ENCODE measurements at regions not wholly inside any gene's neighbourhood (a gene's known extent, or its start where the extent isn't known, plus 50 kb on each side); places are given as distances from the start of the nearest gene placed in this dataset.
A peak's percentile ranks its signal among the peaks of the same experiment; 100 is the strongest.
"Not testable (repeated sequence)": the region's sequence is repeated elsewhere in the genome, so short reads cannot be mapped to it uniquely, and the experiment has no call there.

DNA sequence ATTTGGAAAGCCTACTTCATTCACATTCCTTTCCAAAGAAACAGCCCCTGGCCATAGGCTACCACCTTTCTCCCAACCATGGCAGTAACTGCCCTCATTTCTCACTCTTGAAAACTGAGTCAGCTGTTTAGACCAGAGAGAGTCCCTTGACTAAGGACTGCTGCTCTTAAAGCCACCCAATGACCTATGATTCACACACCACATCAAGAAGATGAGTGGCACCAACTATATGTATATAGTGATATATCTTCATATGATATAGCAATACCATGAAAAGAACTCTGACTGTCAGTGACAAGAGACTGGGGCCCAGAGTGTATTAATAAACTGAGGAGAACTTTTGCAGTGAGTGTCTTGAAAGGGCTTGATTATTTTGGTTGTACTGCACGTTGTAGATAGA lies 404.5 kb upstream of the ASIC2 start:
- DNase-seq (ENCODE audit: low read depth): no peak

DNA sequence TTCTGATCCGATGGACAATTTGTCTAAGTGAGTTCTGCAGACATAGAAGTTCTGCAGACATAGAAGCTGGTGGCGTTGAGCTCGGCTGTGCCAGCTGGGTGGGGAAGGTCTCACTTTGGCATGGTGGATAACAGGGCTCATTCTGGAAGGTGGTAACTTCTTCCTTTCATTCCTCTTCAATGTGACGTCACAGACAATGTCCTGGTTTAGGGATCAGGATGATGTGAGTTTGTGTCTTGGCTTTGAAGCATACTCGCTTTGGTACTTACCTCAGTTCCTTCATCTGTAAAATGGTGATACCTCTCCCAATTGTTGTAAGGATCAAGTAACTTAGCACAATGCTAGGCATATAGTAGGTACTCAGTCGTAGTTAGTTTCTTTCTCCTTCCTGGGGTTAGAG lies 408.8 kb upstream of the ASIC2 start:
- DNase-seq (ENCODE audit: low read depth): no peak

DNA sequence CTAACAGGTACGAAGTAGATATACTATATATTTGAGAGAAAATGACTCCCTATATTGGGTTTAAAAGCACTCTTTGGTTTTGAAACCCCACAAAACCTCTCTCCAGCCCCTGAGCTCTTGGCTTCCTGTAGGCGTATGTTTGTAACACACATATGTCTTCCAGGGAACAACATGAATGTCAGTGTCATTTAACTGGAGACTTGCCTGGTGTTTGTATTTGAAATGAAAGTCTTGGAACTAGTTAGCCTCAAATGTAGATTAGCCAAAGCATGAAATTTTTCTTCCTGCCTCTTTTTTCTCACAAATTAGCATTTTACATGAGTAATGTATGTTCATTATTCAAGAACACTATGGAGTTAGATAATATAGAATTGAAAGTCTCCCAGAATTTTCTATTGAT lies 411.8 kb upstream of the ASIC2 start:
- no peak for DNase-seq (ENCODE audit: low read depth)

DNA sequence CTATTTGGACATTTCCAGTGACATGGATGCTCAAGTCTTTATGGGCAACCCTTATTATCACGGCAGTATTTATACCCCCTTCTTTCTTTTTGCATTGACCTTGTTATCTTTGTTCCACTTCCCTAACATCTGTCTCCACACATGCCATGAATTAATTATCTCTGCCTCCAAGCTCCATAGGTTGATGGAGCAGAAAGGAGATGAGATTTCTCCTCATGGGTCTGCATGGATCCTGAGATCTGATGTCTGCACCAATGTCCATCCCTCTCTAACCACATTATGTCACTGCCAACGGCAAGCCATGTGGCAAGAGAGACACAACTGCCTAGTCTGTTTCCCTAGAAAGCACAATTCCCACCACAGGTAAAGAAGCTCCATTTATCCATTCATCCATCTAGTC lies 416.8 kb upstream of the ASIC2 start:
- no peak for DNase-seq (ENCODE audit: low read depth)

DNA sequence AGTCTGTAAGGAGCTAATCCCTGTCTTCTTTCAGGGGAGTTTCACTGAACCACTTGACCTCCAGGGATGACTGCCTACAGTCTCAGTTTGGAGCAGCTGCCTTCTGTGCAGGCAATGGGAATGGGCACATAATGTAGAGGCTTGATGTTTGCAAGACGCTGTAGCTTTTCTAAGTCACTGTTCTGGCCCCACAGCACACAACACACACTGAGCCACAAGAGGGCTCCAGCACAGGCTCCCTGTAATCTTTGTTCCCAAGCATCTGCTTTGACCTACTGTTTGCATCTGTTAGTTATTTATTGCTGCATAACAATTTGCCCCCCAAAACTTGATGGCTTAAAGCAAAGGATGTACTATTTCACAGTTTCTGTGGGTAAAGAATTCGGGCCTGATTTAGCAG lies 419.0 kb upstream of the ASIC2 start:
- no peak for DNase-seq (ENCODE audit: low read depth)

GRCh38 chr17:33716957-33717356 lies 423.9 kb upstream of the ASIC2 start:
- no peak for DNase-seq (ENCODE audit: low read depth)

GRCh38 chr17:33723736-33724135 lies 430.6 kb upstream of the ASIC2 start:
- not testable (repeated sequence) for DNase-seq (ENCODE audit: low read depth)

GRCh38 chr17:33725675-33726271 lies 432.7 kb upstream of the ASIC2 start:
- no peak for DNase-seq (ENCODE audit: low read depth)

GRCh38 chr17:33730131-33730530 lies 437.0 kb upstream of the ASIC2 start:
- no peak for DNase-seq (ENCODE audit: low read depth)

DNA sequence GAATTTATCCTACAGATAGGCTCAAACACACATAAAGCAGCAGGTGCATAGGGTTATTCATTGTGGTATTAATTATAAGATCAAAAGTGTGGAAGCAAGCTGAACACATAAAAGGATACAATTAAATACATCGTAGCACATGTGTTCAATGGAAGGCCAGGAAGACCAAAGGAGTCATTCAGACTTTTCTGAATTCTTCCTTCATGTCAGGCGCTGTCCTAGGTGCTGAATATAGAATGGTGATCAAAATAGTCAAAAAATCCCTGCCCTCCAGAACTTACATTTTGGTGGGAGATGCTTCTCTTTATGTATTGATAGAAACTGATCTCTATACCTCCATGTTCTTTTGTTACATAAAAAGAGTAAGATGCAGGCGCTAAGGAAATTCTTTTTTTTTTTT lies 439.0 kb upstream of the ASIC2 start:
- no peak for DNase-seq (ENCODE audit: low read depth)

GRCh38 chr17:33739714-33740113 lies 446.6 kb upstream of the ASIC2 start:
- DNase-seq (ENCODE audit: low read depth): no peak

- DNase-seq (ENCODE audit: low read depth): no peak
Observed at GRCh38 chr17:33745047-33745760, 452.1 kb upstream of the ASIC2 start.

DNA sequence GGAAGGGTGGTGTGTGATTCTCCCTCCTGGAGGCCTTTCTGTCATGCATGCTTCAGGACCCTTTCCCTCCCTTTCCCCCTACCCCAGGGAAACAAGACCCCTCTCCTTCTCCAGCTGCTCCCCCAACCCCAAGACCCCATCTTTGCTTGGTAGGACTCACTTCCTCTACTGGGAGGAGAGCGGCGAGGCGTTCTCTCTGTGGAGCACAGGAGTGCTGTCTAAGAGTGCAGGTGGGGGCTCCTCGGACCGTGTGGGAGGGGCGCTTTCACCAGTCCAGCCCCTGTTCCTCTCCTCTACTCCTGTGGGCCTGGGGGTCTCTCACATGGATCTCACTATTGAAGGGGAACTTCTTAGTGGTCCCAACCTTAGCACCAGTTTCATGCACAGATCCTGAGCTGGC lies 456.1 kb upstream of the ASIC2 start:
- DNase-seq (ENCODE audit: low read depth): no peak

DNA sequence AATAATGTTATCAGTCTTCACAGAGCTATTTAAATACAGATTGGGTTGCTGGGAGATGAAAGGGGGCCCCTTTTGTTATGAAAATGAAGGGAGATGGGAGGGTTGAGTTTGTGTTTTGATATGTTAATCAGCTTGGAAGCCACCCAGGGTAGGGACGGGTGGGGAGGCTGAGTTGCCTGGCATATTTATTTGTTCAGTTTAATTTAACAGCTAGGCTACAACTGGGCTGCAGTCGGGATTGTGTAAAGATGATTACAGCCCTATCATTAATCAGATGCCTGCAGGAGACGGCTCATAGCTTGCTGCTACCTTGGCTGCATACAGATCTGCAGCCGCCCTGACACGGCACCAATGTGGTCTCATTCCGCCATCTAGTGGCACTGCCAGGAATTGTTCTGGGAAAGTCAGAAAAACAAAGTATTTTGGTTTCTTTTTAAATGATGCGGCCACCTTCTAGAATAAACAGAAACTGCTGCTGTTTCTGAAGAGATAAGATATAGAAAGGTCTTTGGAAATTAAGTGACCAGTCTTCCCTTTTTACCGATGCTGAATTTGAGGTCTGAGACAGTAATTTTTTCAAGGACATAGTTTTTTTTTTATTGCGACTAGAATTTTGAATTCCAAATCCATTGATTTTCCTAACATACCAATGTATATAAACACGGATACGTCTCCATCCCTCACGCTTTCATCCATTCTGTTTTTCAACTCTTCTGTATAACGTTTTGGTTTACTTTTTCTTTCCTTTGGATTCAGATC lies 458.0 kb upstream of the ASIC2 start:
- peak; percentile 38 for DNase-seq (ENCODE audit: low read depth)

GRCh38 chr17:33751702-33752065 lies 458.6 kb upstream of the ASIC2 start:
- no peak for DNase-seq (ENCODE audit: low read depth)

GRCh38 chr17:33753452-33753851 lies 460.4 kb upstream of the ASIC2 start:
- no peak for DNase-seq (ENCODE audit: low read depth)

DNA sequence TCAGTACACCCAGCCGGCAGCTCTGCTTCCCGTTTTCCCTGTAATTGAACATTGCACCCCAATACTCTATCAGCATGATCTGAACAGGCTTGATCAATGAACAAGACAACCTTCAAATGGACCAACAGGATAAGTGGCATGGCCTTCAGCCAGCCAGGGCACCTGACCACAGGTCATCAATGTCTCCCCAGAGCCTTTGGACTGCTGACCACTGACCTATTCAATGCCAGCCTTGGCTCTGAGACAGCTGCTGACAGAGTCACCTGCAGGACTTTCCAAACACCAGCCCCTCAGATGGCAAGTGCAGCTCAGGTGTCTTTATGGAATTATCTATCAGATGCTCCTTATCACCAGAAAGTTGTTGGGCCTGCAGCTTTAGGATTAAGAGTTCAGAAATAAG lies 462.9 kb upstream of the ASIC2 start:
- no peak for DNase-seq (ENCODE audit: low read depth)

DNA sequence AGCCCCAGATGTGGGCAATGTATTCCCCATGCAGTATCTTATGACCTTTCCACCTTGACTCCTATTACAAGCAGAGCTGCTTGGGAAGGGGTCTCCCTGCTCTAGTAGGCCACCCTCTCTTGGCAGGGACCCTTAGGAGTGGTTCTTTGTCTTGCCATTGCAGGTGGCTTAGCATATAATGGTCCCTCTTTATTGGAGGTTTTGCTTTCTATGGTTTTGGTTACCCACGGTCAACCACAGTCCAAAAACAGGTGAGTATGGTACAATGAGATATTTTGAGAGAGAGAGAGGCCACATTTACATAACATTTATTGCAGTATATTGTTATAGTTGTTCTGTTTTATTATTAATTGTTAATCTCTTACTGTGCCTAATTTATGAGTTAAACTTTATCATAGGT lies 472.8 kb upstream of the ASIC2 start:
- no peak for DNase-seq (ENCODE audit: low read depth)

DNA sequence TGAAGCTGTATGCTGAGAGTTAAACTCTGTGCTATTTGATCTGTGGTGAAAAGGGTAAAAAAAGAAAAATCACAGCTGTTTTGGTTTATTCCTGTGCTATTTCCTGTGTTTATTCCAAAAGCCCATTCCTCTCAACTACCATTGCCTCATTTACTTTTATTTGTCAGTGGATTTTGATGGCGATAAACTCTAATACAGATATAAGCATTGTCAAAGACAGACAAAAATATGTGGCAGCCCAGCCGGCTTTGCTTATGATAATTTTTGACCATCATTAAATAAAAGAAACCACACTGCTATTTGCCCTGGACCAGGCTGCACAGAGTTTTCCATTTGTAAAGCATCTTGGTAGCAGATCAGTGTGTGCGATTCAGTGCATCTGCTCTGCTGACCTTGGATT lies 473.6 kb upstream of the ASIC2 start:
- DNase-seq (ENCODE audit: low read depth): no peak

- DNase-seq (ENCODE audit: low read depth): no peak
Observed at GRCh38 chr17:33769066-33769465, 476.0 kb upstream of the ASIC2 start.

- no peak for DNase-seq (ENCODE audit: low read depth)
Observed at GRCh38 chr17:33776304-33776703, 478.8 kb upstream of the CCL2 start.

- DNase-seq (ENCODE audit: low read depth): no peak
Observed at GRCh38 chr17:33776903-33777302, 478.2 kb upstream of the CCL2 start.

DNA sequence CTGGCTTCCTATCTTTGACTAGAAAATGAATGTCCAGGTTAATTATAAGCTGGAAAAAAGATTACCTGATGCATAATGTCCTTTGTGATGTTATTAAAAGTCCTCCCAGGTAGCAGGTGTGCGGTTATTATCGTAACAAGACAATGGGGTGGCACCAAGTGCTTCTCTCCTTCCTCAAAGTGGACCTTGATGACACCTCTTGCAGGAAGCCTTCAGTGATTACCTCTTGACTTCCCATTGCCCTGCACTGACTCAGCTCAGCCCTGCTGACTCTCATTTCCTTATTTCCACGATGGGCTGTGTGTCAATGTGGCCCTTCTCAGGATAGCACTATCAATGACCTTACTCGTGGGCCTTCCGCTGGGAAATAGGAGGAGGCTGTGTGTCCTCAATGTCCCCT lies 477.4 kb upstream of the CCL2 start:
- no peak for DNase-seq (ENCODE audit: low read depth)

Data from stimulated activated CD8-positive, alpha-beta memory T cell treated with anti-CD3 and anti-CD28 coated beads, Interleukin-7, amount 100 ng/mL, for 24 hours (primary cell).